WI38 (cell line): ENCODE measurements at regions not wholly inside any gene's neighbourhood (a gene's known extent, or its start where the extent isn't known, plus 50 kb on each side); places are given as distances from the start of the nearest gene placed in this dataset.

Source experiments
- H3K4me3 ChIP-seq: 2 replicates; pipeline ENCODE4 v1.5.1; 2011; ENCODE audit warnings: low read depth, mild to moderate bottlenecking, control low read depth, low read length
- CTCF ChIP-seq: IDR thresholded peaks from 2 replicates; pipeline ENCODE4 v1.5.1; 2012; ENCODE audit warnings: low read depth, mild to moderate bottlenecking, control low read depth, low read length

- no peak for TF ChIP-seq CTCF
These were observed 448.9 kb downstream of the COL12A1 start for GRCh38 chr6:74756923-74757322.

GRCh38 chr6:74755778-74756177 lies 450.1 kb downstream of the COL12A1 start:
- no peak overlapping the region for H3K4me3 ChIP-seq
- no peak for TF ChIP-seq CTCF

More at GRCh38 chr6:74756923-74757322, 448.9 kb downstream of the COL12A1 start:
- H3K4me3 ChIP-seq, result no peak overlapping the region

- H3K4me3 ChIP-seq, result no peak overlapping the region
These were observed 450.7 kb downstream of the COL12A1 start for GRCh38 chr6:74755196-74755595.

GRCh38 chr6:74753883-74754600 lies 451.8 kb downstream of the COL12A1 start:
- H3K4me3 ChIP-seq, result no peak overlapping the region
- TF ChIP-seq CTCF, result no peak

More at GRCh38 chr6:74755196-74755595, 450.7 kb downstream of the COL12A1 start:
- no peak for TF ChIP-seq CTCF

GRCh38 chr6:74752303-74752702 lies 453.6 kb downstream of the COL12A1 start:
- H3K4me3 ChIP-seq, result no peak overlapping the region
- no peak for TF ChIP-seq CTCF

- no peak for TF ChIP-seq CTCF
- H3K4me3 ChIP-seq, result no peak overlapping the region
These were observed 455.0 kb downstream of the COL12A1 start for GRCh38 chr6:74750826-74751225.

GRCh38 chr6:74749211-74750147 lies 456.4 kb downstream of the COL12A1 start:
- no peak for TF ChIP-seq CTCF
- no peak overlapping the region for H3K4me3 ChIP-seq
